ENCODE measurements at regions not wholly inside any gene's neighbourhood (a gene's known extent, or its start where the extent isn't known, plus 50 kb on each side); places are given as distances from the start of the nearest gene placed in this dataset.

DNA sequence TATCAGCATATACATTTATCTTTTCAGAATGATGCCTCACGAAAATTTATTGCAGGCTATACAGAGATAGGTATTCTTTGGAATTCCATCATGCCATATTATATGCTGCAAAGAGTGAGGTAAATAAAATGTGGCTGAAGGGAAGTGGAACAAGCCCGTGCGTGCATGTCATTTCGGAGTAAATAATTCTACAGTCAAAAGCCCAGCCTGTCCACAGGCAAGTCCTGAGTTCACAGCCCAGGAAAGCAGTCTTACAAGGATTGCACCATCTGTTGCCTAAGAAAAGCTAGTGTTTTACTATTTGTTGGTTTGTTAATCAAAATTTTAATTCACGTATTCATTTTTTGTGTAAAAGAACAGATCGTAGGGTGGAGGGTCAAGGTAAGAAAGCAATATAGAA, 292.4 kb upstream of the AKR1E2 start:
- POLR2A ChIA-PET, result no interaction called here
- H3K4me1 Mint-ChIP-seq (ENCODE audit: low read depth), result no peaks in the 10 kb centered on the region
- CTCF ChIA-PET, result no interaction called here
- H3K9me3 Mint-ChIP-seq, result peaks cover 10% of the 10 kb centered on the region
- DNase-seq (no peak), ATAC-seq (no peak)
- H3K4me3 Mint-ChIP-seq, result no peak overlapping the region
- H3K36me3 Mint-ChIP-seq (ENCODE audit: low read depth), result no peaks in the 10 kb centered on the region
- TF ChIP-seq, protein P1, sequence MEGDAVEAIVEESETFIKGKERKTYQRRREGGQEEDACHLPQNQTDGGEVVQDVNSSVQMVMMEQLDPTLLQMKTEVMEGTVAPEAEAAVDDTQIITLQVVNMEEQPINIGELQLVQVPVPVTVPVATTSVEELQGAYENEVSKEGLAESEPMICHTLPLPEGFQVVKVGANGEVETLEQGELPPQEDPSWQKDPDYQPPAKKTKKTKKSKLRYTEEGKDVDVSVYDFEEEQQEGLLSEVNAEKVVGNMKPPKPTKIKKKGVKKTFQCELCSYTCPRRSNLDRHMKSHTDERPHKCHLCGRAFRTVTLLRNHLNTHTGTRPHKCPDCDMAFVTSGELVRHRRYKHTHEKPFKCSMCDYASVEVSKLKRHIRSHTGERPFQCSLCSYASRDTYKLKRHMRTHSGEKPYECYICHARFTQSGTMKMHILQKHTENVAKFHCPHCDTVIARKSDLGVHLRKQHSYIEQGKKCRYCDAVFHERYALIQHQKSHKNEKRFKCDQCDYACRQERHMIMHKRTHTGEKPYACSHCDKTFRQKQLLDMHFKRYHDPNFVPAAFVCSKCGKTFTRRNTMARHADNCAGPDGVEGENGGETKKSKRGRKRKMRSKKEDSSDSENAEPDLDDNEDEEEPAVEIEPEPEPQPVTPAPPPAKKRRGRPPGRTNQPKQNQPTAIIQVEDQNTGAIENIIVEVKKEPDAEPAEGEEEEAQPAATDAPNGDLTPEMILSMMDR (IDR thresholded peaks at IDR 0.05), result no peak
- no peak overlapping the region for H3K27ac Mint-ChIP-seq
- H3K27me3 Mint-ChIP-seq, result peaks cover 6% of the 10 kb centered on the region
- intact Hi-C loops (cut with micrococcal nuclease), result no loop called here

DNA sequence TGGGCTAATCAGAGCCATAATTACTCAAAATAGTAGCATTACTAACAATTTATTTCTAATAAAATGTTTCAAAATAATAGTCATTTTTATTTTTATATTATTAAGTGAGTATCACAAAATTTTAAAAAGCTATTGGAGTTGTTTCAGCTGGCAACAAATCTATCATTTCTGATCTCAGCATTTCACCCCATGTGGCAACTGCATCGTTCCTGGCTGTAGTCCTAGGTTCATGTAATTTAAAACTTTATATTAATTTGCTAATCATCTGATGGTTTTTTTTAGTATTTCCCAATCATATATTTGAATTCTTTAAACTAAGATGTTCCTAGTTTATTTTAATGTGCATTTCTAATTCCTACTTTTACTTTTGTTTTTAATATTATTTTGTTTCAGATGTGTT, 293.0 kb upstream of the AKR1E2 start:
- DNase-seq, result no peak
- no peak for ATAC-seq
- H3K27ac Mint-ChIP-seq, result no peak overlapping the region
- H3K4me1 Mint-ChIP-seq (ENCODE audit: low read depth), result no peaks in the 10 kb centered on the region
- ChIA-PET POLR2A (no interaction called here), CTCF (no interaction called here)
- peaks cover 7% of the 10 kb centered on the region for H3K27me3 Mint-ChIP-seq
- no peak overlapping the region for H3K4me3 Mint-ChIP-seq
- intact Hi-C loops (cut with micrococcal nuclease), result no loop called here
- no peaks in the 10 kb centered on the region for H3K36me3 Mint-ChIP-seq (ENCODE audit: low read depth)
- TF ChIP-seq, protein P1 (IDR thresholded peaks at IDR 0.05), result no peak
- peaks cover 8% of the 10 kb centered on the region for H3K9me3 Mint-ChIP-seq

DNA sequence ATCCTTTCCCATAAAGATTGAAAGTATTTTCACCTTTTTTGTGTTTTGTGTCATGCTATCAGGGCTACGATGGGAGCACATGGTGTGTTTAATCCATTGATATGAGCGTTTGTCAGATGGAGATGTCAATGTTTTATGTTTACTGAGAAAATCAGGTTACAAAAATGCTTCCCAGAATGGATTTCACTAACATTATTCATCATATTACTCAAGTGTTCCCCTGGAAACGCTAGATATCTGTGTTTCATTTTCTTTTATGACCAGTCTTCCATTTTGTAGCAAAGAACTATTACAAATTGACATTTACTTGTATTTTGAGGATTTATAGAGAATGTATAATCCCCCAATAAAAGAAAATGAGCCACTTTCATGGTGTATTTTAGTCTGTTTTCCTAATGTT, 293.5 kb upstream of the AKR1E2 start:
- CTCF ChIA-PET, result no interaction called here
- Mint-ChIP-seq H3K36me3 (ENCODE audit: low read depth) (no peaks in the 10 kb centered on the region), H3K27me3 (peaks cover 7% of the 10 kb centered on the region)

DNA sequence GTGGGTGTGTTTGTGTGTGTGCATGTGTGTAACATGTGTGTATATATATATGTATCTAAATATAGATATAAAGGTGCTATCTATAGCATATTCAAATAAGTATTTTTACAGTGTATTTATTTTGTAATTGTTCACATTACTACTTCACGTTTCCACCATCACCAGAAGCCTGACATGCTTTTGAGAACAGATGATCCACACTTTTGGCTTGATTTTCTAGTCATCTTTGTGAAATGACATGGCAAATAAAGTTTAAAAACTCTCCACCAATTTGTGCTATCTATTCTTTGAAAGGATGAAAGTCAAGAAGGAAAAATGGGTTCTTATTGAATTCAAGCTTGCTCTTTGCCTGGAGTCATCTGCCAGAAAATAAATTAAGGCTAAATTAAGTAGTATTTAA, 294.0 kb upstream of the AKR1E2 start:
- no peaks in the 10 kb centered on the region for H3K9me3 Mint-ChIP-seq
- CTCF ChIA-PET, result no interaction called here
- peaks cover 7% of the 10 kb centered on the region for H3K27me3 Mint-ChIP-seq
- TF ChIP-seq, protein P1 (IDR thresholded peaks at IDR 0.05), result no peak
- DNase-seq (no peak), ATAC-seq (no peak)
- intact Hi-C loops (cut with micrococcal nuclease), result no loop called here
- H3K4me1 Mint-ChIP-seq (ENCODE audit: low read depth), result no peaks in the 10 kb centered on the region
- no peaks in the 10 kb centered on the region for H3K36me3 Mint-ChIP-seq (ENCODE audit: low read depth)
- H3K27ac Mint-ChIP-seq, result no peak overlapping the region
- POLR2A ChIA-PET, result no interaction called here
- no peak overlapping the region for H3K4me3 Mint-ChIP-seq

More for the DNA sequence above, 293.5 kb upstream of the AKR1E2 start:
- ATAC-seq (no peak), DNase-seq (no peak)
- intact Hi-C loops (cut with micrococcal nuclease), result no loop called here
- POLR2A ChIA-PET, result no interaction called here
- TF ChIP-seq, protein P1 (IDR thresholded peaks at IDR 0.05), result no peak
- no peaks in the 10 kb centered on the region for H3K4me1 Mint-ChIP-seq (ENCODE audit: low read depth)
- H3K4me3 Mint-ChIP-seq, result no peak overlapping the region
- H3K9me3 Mint-ChIP-seq, result peaks cover 3% of the 10 kb centered on the region
- no peak overlapping the region for H3K27ac Mint-ChIP-seq

DNA sequence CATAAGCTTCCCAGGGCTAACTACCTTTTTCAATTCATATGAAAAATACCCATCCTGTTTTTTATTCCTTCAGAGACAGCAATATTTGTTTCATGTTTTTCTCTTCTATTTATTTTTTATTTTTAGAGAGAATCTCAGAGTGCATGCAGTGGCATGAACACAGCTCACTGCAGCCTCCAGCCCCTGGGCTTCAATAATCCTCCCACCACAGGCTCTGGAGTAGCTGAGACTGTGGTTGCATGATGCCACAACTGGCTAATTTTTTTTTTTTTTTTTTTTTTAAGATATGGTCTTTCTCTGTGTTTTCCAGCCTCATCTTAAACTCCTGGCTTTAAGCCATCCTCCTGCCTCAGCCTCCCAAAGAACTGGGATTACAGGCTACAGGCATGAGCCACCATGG, 296.7 kb upstream of the AKR1E2 start:
- TF ChIP-seq, protein P1 (IDR thresholded peaks at IDR 0.05), result no peak
- Mint-ChIP-seq H3K27ac (no peak overlapping the region), H3K36me3 (ENCODE audit: low read depth) (no peaks in the 10 kb centered on the region), H3K9me3 (no peaks in the 10 kb centered on the region), H3K27me3 (peaks cover 9% of the 10 kb centered on the region), H3K4me1 (ENCODE audit: low read depth) (no peaks in the 10 kb centered on the region), H3K4me3 (no peak overlapping the region)
- no peak for DNase-seq
- no peak for ATAC-seq
- ChIA-PET POLR2A (no interaction called here), CTCF (no interaction called here)
- intact Hi-C loops (cut with micrococcal nuclease), result no loop called here
